HCT116 (cell line): ENCODE measurements at regions not wholly inside any gene's neighbourhood (a gene's known extent, or its start where the extent isn't known, plus 50 kb on each side); places are given as distances from the start of the nearest gene placed in this dataset.

ENCODE experiments used
- CTCF ChIP-seq, 3 experiments: fragments of 200-600 bp in 1 of 3; sonication (generic) in 1 of 3; IDR thresholded peaks in 2 of 3; conservative IDR thresholded peaks in 1 of 3; 2 replicates each; pipeline ENCODE4 v1.5.1; 2012 to 2017; ENCODE audit warnings: low read depth in 2 of 3, low read length in 2 of 3, antibody characterized with exemption in 1 of 3, borderline replicate concordance in 1 of 3, control low read depth in 1 of 3, mild to moderate bottlenecking in 1 of 3, mixed read lengths in 1 of 3, mixed run types in 1 of 3, moderate library complexity in 1 of 3; ENCODE audit not compliant: insufficient read depth in 1 of 3
- EGR1 ChIP-seq: IDR thresholded peaks from 2 replicates; pipeline ENCODE4 v1.6.1; 2012; ENCODE audit warnings: low read depth
- ELF1 ChIP-seq: IDR thresholded peaks from 2 replicates; pipeline ENCODE4 v1.6.1; 2012; ENCODE audit warnings: low read depth, borderline replicate concordance
- EZH2 ChIP-seq: fragments of 200-600 bp; sonication (generic); IDR thresholded peaks from 2 replicates; pipeline ENCODE4 v1.6.1; 2017; ENCODE audit warnings: antibody characterized with exemption, mixed run types
- JUND ChIP-seq: IDR thresholded peaks from 2 replicates; pipeline ENCODE4 v1.6.1; 2012
- MAX ChIP-seq: IDR thresholded peaks from 2 replicates; pipeline ENCODE4 v1.6.1; 2012
- POLR2A ChIP-seq: IDR thresholded peaks from 2 replicates; pipeline ENCODE4 v1.7.0; 2011; ENCODE audit warnings: borderline replicate concordance; ENCODE audit not compliant: insufficient read depth, insufficient read length; ENCODE audit errors: extremely low read depth
- POLR2AphosphoS5 ChIP-seq: IDR thresholded peaks from 2 replicates; pipeline ENCODE4 v1.6.1; 2011; ENCODE audit warnings: mild to moderate bottlenecking, low read depth, low read length, moderate library complexity
- REST ChIP-seq: IDR thresholded peaks from 2 replicates; pipeline ENCODE4 v1.6.1; 2012; ENCODE audit warnings: low read depth

- TF ChIP-seq EGR1 (no peak), POLR2A (no peak), ELF1 (no peak), POLR2AphosphoS5 (no peak), CTCF (IDR thresholded peaks at IDR 0.05 in 2 of 3, conservative IDR thresholded peaks at IDR 0.05 in 1 of 3; ENCODE audit: borderline replicate concordance in 1 of 3, insufficient read depth in 1 of 3, low read depth in 2 of 3, low read length in 2 of 3) (no peak), EZH2 (no peak), JUND (no peak), REST (no peak), MAX (no peak)
Measured at GRCh38 chr6:169164451-169164850, 89.2 kb downstream of the THBS2 start.
